Activated CD8-positive, alpha-beta memory T cell treated with anti-CD3 and anti-CD28 coated beads, Interleukin-2, amount 50 U/mL, for 24 hours (primary cell): ENCODE measurements at regions not wholly inside any gene's neighbourhood (a gene's known extent, or its start where the extent isn't known, plus 50 kb on each side); places are given as distances from the start of the nearest gene placed in this dataset.

Experiments used
- DNase-seq: peaks from one replicate; pipeline ENCODE4 v3.0.0-alpha.2; 2020; ENCODE audit errors: extremely low read depth

GRCh38 chr7:67762516-67762915 is 765.9 kb downstream of the TYW1 start:
- no peak for DNase-seq

GRCh38 chr7:67764289-67764688 is 767.7 kb downstream of the TYW1 start:
- no peak for DNase-seq

GRCh38 chr7:67765481-67766175 is 769.0 kb downstream of the TYW1 start:
- no peak for DNase-seq

GRCh38 chr7:67766906-67767410 is 770.3 kb downstream of the TYW1 start:
- no peak for DNase-seq

GRCh38 chr7:67771846-67772605 is 775.4 kb downstream of the TYW1 start:
- no peak for DNase-seq

- no peak for DNase-seq
These were observed 776.4 kb downstream of the TYW1 start for GRCh38 chr7:67773081-67773480.

GRCh38 chr7:67777119-67777518 is 780.5 kb downstream of the TYW1 start:
- no peak for DNase-seq

- no peak for DNase-seq
These were observed 785.2 kb downstream of the TYW1 start for GRCh38 chr7:67781841-67782240.

GRCh38 chr7:67786021-67786420 is 789.4 kb downstream of the TYW1 start:
- DNase-seq: no peak

- DNase-seq: no peak
These were observed 792.0 kb downstream of the TYW1 start for GRCh38 chr7:67788669-67789068.

GRCh38 chr7:67791918-67792317 is 795.3 kb downstream of the TYW1 start:
- DNase-seq: no peak

GRCh38 chr7:67794544-67794943 is 797.9 kb downstream of the TYW1 start:
- DNase-seq: no peak

- DNase-seq: no peak
These were observed 807.2 kb downstream of the TYW1 start for GRCh38 chr7:67803789-67804188.

- DNase-seq: no peak
These were observed 809.4 kb downstream of the TYW1 start for GRCh38 chr7:67805921-67806471.

GRCh38 chr7:67807826-67808225 is 811.2 kb downstream of the TYW1 start:
- DNase-seq: no peak

GRCh38 chr7:67809586-67809985 is 813.0 kb downstream of the TYW1 start:
- no peak for DNase-seq

- no peak for DNase-seq
These were observed 817.1 kb downstream of the TYW1 start for GRCh38 chr7:67813621-67814292.

- DNase-seq: no peak
These were observed 820.8 kb downstream of the TYW1 start for GRCh38 chr7:67817481-67817880.

GRCh38 chr7:67821116-67821515 is 824.5 kb downstream of the TYW1 start:
- no peak for DNase-seq

GRCh38 chr7:67823345-67823744 is 826.7 kb downstream of the TYW1 start:
- no peak for DNase-seq

- DNase-seq: no peak
These were observed 828.7 kb downstream of the TYW1 start for GRCh38 chr7:67825356-67825755.

GRCh38 chr7:67841896-67842295 is 845.3 kb downstream of the TYW1 start:
- no peak for DNase-seq
